ENCODE measurements at regions not wholly inside any gene's neighbourhood (a gene's known extent, or its start where the extent isn't known, plus 50 kb on each side); places are given as distances from the start of the nearest gene placed in this dataset.
"Not testable (repeated sequence)": the region's sequence is repeated elsewhere in the genome, so short reads cannot be mapped to it uniquely, and the experiment has no call there.

DNA sequence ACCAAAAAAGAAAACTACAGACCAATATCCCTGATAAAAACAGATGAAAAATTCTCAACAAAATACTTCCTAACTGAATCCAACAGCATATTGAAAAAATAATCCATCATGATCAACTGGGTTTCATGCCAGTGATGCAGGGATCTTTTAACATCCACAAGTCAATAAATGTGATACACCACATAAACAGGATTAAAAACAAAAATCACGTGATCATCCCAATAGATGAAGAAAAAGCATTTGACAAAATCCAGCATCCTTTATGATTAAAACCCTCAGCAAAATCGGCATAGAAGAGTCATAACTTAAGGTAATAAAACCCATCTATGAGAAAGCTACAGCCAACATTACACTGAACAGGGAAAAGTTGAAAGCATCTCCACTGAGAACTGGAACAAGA, 107.5 kb downstream of the DCLK3 start:
- POLR2A ChIA-PET = no interaction called here
- CTCF ChIA-PET = no interaction called here
- H3K27me3 Mint-ChIP-seq = peaks cover 31% of the 10 kb centered on the region

DNA sequence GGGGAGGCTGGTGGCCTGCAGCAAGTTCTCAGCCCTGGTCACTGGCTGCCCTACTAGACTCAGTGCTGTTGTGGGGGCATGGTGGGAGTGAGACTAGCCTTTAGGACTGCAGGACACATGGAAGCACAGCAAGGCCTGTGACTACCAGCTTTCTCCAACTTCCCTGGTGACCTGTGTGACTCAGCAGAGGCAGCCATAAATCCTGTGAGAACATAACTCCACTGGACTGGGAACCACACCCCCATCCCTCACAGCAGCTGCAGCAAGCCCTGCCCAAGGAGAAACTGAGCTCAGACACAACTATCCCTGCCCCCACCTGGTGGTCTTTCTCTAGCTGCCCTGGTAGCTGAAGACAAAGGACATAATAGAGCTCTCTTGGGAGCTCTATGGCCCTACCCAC, 111.3 kb downstream of the DCLK3 start:
- Mint-ChIP-seq H3K27ac (no peak overlapping the region), H3K9me3 (no peaks in the 10 kb centered on the region), H3K4me1 (no peaks in the 10 kb centered on the region), H3K4me3 (no peak overlapping the region), H3K36me3 (ENCODE audit: low read depth) (no peaks in the 10 kb centered on the region), H3K27me3 (peaks cover 26% of the 10 kb centered on the region)
- ChIA-PET POLR2A (no interaction called here), CTCF (no interaction called here)
- DNase-seq = no peak

More for the DNA sequence above, 107.5 kb downstream of the DCLK3 start:
- H3K9me3 Mint-ChIP-seq = no peaks in the 10 kb centered on the region
- no peaks in the 10 kb centered on the region for H3K4me1 Mint-ChIP-seq
- no peaks in the 10 kb centered on the region for H3K36me3 Mint-ChIP-seq (ENCODE audit: low read depth)
- no peak overlapping the region for H3K4me3 Mint-ChIP-seq
- no peak overlapping the region for H3K27ac Mint-ChIP-seq
- DNase-seq = no peak

- Mint-ChIP-seq H3K36me3 (ENCODE audit: low read depth) (no peaks in the 10 kb centered on the region), H3K27ac (no peak overlapping the region), H3K27me3 (peaks cover 23% of the 10 kb centered on the region), H3K9me3 (no peaks in the 10 kb centered on the region), H3K4me1 (no peaks in the 10 kb centered on the region), H3K4me3 (no peak overlapping the region)
- ChIA-PET POLR2A (no interaction called here), CTCF (interaction anchor here (0.7 kb wide), 1 partner anchor 242 kb away, joined by 3 read pairs; no protein-coding TSS in a partner anchor)
- no peak for DNase-seq
Observed at GRCh38 chr3:36652104-36652503, 112.2 kb downstream of the DCLK3 start.

- Mint-ChIP-seq H3K4me3 (no peak overlapping the region), H3K9me3 (no peaks in the 10 kb centered on the region), H3K27ac (no peak overlapping the region), H3K4me1 (no peaks in the 10 kb centered on the region), H3K27me3 (peaks cover 21% of the 10 kb centered on the region), H3K36me3 (ENCODE audit: low read depth) (no peaks in the 10 kb centered on the region)
- no peak for DNase-seq
- CTCF ChIA-PET = no interaction called here
- POLR2A ChIA-PET = no interaction called here
Observed at GRCh38 chr3:36650271-36650671, 114.1 kb downstream of the DCLK3 start.

DNA sequence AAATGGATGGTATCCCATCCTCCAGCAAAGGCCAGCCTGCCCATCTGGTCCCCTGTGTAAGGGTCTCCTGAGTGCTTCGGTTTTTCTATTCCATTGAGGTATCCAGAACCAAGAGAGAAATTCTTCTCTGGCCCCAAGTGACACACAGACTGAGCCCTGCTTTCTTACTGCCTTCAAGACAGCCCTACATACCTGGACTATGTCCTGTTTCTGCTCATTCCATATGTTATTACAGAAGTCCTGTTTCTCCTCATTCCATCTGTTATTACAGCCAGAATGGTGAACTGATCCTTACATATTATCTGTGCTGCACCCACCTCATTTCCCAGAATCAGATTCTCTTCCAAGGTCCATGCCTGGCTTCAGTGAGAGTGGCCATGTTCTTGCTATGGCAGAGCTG, 115.2 kb downstream of the DCLK3 start:
- Mint-ChIP-seq H3K4me1 (no peaks in the 10 kb centered on the region), H3K27me3 (peaks cover 16% of the 10 kb centered on the region), H3K9me3 (no peaks in the 10 kb centered on the region), H3K4me3 (no peak overlapping the region), H3K27ac (no peak overlapping the region), H3K36me3 (ENCODE audit: low read depth) (no peaks in the 10 kb centered on the region)
- ChIA-PET CTCF (no interaction called here), POLR2A (no interaction called here)
- DNase-seq = no peak

- Mint-ChIP-seq H3K4me1 (no peaks in the 10 kb centered on the region), H3K27me3 (peaks cover 16% of the 10 kb centered on the region), H3K4me3 (no peak overlapping the region), H3K27ac (no peak overlapping the region), H3K36me3 (ENCODE audit: low read depth) (no peaks in the 10 kb centered on the region), H3K9me3 (no peaks in the 10 kb centered on the region)
- CTCF ChIA-PET = no interaction called here
- DNase-seq = no peak
- POLR2A ChIA-PET = no interaction called here
Observed at GRCh38 chr3:36648241-36649034, 115.9 kb downstream of the DCLK3 start.

- DNase-seq = no peak
- H3K4me1 Mint-ChIP-seq = no peaks in the 10 kb centered on the region
- no peak overlapping the region for H3K4me3 Mint-ChIP-seq
- POLR2A ChIA-PET = no interaction called here
- CTCF ChIA-PET = no interaction called here
- no peaks in the 10 kb centered on the region for H3K9me3 Mint-ChIP-seq
- H3K27ac Mint-ChIP-seq = no peak overlapping the region
- peaks cover 14% of the 10 kb centered on the region for H3K27me3 Mint-ChIP-seq
- H3K36me3 Mint-ChIP-seq (ENCODE audit: low read depth) = no peaks in the 10 kb centered on the region
Observed at GRCh38 chr3:36647423-36647853, 116.9 kb downstream of the DCLK3 start.

DNA sequence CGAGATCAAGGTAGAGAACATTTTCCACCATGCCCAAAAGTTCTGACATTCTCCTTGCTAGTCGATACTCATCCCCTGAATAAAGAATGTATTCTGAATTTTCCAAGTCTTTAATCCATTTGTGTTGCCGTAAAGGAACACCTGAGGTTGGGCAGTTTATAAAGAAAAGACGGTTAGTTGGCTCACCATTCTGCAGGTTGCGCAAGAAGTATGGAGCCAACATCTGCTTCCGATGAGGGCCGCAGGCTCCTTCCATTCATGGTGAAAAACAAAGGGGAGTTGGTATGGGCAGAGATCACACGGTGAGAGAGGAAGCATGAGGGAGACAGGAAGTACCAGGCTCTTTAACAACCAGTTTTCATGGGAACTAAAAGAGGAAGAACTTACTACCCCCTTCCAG, 121.2 kb downstream of the DCLK3 start:
- Mint-ChIP-seq H3K9me3 (no peaks in the 10 kb centered on the region), H3K4me3 (no peak overlapping the region), H3K27ac (no peak overlapping the region), H3K4me1 (no peaks in the 10 kb centered on the region), H3K36me3 (ENCODE audit: low read depth) (no peaks in the 10 kb centered on the region), H3K27me3 (peaks cover 13% of the 10 kb centered on the region)
- DNase-seq = no peak
- ChIA-PET POLR2A (no interaction called here), CTCF (no interaction called here)

- DNase-seq = no peak
- Mint-ChIP-seq H3K36me3 (ENCODE audit: low read depth) (no peaks in the 10 kb centered on the region), H3K27me3 (peaks cover 2% of the 10 kb centered on the region), H3K4me1 (no peaks in the 10 kb centered on the region), H3K9me3 (no peaks in the 10 kb centered on the region), H3K27ac (no peak overlapping the region), H3K4me3 (no peak overlapping the region)
- POLR2A ChIA-PET = no interaction called here
- CTCF ChIA-PET = no interaction called here
Observed at GRCh38 chr3:36635731-36636130, 128.6 kb downstream of the DCLK3 start.

DNA sequence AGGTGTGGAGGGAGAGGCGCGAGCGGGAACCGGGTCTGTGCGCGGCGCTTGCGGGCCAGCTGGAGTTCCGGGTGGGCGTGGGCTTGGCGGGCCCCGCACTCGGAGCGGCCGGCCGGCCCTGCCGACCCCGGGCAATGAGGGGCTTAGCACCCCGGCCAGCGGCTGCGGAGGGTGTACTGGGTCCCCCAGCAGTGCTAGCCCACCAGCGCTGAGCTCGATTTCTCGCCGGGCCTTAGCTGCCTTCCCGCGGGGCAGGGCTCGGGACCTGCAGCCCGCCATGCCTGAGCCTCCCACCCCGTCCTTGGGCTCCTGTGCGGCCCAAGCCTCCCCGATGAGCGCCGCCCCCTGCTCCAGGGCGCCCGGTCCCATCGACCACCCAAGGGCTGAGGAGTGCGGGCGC, 130.5 kb downstream of the DCLK3 start:
- POLR2A ChIA-PET; H3K36me3 Mint-ChIP-seq (ENCODE audit: low read depth); CTCF ChIA-PET; H3K4me3 Mint-ChIP-seq; DNase-seq; H3K27me3 Mint-ChIP-seq; H3K27ac Mint-ChIP-seq; H3K4me1 Mint-ChIP-seq; H3K9me3 Mint-ChIP-seq: not testable (repeated sequence)

DNA sequence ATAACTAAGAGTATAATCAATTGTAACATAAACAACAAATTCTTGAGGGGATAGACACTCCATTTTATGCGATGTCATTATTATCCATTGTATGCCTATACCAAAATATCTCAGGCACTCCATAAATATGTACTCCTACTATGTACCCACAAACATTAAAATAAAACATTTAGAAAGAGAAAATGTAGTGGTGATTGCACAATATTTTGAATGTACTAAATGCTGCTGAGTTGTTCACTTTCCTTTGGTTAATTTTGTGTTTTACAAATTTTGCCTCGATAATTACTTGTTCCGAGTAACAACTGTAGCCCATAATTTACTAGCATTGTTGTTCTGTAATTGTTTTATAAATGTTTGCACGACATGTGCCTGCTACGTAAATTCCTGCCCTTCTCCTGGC, 131.3 kb downstream of the DCLK3 start:
- no peaks in the 10 kb centered on the region for H3K9me3 Mint-ChIP-seq
- no peaks in the 10 kb centered on the region for H3K36me3 Mint-ChIP-seq (ENCODE audit: low read depth)
- H3K27ac Mint-ChIP-seq = no peak overlapping the region
- DNase-seq = no peak
- no peaks in the 10 kb centered on the region for H3K4me1 Mint-ChIP-seq
- ChIA-PET POLR2A (no interaction called here), CTCF (no interaction called here)
- H3K27me3 Mint-ChIP-seq = no peaks in the 10 kb centered on the region
- no peak overlapping the region for H3K4me3 Mint-ChIP-seq

DNA sequence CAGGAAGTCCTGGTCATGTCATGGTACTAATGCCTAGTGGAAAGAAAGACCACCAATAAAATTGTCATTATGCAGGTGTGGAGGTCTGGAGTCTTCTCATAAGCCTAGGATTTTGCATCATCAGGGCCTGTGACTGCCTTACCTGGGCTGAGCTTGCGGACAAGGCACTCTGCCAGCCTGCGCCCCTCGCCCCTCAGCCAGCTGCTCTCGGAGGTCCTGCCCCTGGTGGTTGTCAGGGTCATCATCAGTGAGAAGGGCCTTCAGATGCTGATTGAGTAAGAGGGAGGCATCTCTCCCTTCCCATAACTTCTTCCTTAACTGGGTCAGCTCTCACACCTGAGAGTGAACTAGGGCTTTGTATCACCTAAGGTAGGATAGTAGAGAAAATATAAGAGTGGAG, 132.8 kb downstream of the DCLK3 start:
- DNase-seq = no peak
- H3K4me3 Mint-ChIP-seq = no peak overlapping the region
- H3K27ac Mint-ChIP-seq = no peak overlapping the region
- peaks cover 4% of the 10 kb centered on the region for H3K27me3 Mint-ChIP-seq
- ChIA-PET CTCF (no interaction called here), POLR2A (no interaction called here)
- no peaks in the 10 kb centered on the region for H3K4me1 Mint-ChIP-seq
- H3K9me3 Mint-ChIP-seq = no peaks in the 10 kb centered on the region
- H3K36me3 Mint-ChIP-seq (ENCODE audit: low read depth) = no peaks in the 10 kb centered on the region

DNA sequence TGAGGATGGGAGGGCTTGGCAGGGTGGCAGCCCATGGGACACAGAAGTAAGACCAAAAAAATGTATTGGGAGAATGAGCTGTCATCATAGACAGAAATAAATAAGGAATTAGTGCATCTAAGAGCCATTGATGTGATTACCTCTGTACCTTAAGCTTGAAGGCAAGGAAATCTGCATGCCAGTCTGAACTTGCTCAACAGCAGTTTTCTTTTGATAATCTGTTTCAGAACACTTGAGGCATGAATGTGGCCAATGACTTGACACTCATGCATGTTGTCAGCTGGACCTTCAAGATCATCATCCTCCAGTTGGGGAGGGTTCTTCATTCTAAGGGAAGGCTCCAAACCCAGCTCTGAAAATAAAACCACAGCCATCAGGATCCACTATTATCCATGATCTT, 148.5 kb downstream of the DCLK3 start:
- no peak overlapping the region for H3K4me3 Mint-ChIP-seq
- ChIA-PET CTCF (no interaction called here), POLR2A (no interaction called here)
- no peak for DNase-seq
- no peaks in the 10 kb centered on the region for H3K9me3 Mint-ChIP-seq
- no peaks in the 10 kb centered on the region for H3K4me1 Mint-ChIP-seq
- no peak overlapping the region for H3K27ac Mint-ChIP-seq
- peaks cover 8% of the 10 kb centered on the region for H3K27me3 Mint-ChIP-seq
- no peaks in the 10 kb centered on the region for H3K36me3 Mint-ChIP-seq (ENCODE audit: low read depth)

Measured in activated CD4-positive, alpha-beta T cell treated with anti-CD3 and anti-CD28 coated beads, Interleukin-2, amount 10 ng/mL, durations not matched to agents 7 days and 5 days (primary cell).